HuH-7 (cell line): ENCODE measurements at regions not wholly inside any gene's neighbourhood (a gene's known extent, or its start where the extent isn't known, plus 50 kb on each side); places are given as distances from the start of the nearest gene placed in this dataset.
"Not testable (repeated sequence)": the region's sequence is repeated elsewhere in the genome, so short reads cannot be mapped to it uniquely, and the experiment has no call there.

Experiments
- DNase-seq: peaks from one replicate; pipeline ENCODE4 v3.0.0; 2011; ENCODE audit warnings: low spot score

DNA sequence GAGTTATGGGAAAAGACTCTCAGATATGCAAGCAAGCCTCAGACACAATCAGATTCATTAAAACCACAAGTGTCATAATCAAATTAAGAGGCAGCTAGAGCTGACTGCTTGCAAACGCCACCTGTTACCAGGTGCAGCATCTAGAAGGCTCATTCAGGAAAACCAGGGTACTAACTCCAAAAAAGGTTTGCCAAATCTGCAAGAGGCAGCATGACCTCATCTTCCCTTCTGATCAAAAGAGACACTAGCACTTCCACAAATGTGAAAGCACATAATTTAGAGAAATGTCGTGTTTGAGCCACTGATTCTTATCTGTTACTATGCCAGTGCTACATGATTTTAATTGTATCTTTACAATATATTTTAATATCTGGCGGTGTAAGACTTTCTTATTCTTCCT is 123.3 kb upstream of the NANOGP8 start:
- DNase-seq: no peak

GRCh38 chr15:35206060-35206675 is 121.1 kb upstream of the NANOGP8 start:
- DNase-seq: no peak

- DNase-seq: no peak
Measured at GRCh38 chr15:35198197-35198596, 113.1 kb upstream of the NANOGP8 start.

DNA sequence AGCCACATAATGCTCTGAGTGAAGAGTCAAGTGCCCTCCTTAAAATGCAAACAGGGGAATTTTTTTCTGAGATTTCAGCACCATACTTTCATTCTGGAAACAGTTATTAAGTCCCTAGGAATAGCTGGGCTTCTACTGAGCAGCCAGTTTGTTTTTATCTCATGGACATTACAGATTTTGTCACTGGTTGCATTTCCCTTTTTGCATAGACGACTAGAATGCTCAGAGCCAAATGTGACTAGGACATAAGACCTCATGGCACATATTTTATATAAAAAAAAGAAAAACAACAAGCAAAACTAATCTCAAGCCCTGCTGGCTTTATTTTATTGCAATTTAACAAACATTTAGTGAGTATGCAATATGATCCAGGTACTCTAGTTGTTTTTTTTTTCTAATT is 112.7 kb upstream of the NANOGP8 start:
- no peak for DNase-seq

DNA sequence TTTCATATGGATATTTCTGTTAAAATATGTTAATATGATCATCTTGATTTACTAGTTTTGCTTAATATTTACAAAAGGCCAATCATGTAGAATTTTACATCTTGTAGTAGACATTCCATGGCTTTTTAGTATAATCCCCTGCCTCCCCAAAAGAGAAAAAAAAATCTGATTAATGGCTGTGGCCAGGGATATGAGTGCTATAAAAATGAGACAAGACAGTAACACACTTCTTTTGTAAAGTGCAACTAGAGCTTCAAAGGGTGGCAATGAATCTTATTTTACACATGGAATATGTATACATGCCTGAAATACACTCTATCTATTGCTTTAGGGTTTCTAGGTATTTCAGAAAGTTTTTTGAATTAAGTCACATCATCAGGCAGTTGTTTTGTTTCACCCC is 112.2 kb upstream of the NANOGP8 start:
- DNase-seq: no peak

DNA sequence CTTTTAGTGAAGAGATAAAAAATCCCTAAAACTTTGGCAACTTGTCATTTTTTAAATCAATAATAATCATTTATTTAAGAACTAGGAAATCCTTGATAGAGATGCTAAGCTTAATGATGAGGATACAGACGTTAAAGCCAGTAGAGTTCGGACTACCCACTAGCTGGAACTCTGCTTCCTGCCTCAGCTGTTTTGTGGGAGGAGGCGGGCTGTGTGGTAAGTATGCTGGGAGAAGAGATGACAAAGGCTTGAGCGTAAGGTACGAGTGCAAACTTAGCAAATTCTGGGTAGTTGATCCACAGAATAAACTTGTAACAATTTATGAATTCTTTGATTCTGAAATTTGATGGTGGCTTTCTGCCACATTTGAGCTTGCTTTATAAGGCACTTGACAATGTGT is 111.2 kb upstream of the NANOGP8 start:
- DNase-seq: no peak

DNA sequence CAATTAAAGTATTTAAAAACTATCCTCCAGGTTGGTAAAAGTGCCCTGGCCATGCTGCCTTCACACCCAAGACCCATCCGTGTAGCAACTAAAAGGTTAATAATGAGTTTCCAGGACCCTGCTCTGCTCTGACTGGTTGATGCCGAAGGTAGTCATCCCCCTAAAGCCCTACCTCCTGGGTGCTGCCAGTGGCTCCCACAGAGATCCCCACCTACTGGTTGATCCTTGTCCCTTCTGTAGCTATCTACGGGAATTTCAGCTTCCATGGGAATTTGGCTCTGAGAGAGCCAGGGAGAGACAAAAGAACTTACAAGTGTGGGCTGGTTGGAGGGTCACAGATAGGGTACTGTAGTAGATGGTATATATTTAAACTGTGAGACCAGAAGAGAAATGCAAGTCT is 110.6 kb upstream of the NANOGP8 start:
- no peak for DNase-seq

DNA sequence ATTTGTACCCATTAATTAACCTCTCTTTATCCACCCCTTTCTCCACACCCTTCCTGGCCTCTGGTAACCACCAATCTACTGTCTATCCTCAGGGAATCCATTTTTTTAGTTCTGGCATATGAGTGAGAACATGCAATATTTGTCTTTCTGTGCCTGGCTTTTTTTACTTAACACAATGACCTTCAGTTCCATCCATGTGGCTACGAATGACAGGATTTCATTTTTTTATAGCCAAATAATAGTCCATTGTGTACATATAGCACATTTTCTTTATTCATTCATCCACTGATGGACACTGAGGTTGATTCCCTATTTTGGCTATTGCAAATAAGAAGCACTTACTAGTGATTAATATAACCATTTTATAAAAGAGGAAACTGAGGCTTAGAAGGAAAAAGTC is 109.9 kb upstream of the NANOGP8 start:
- no peak for DNase-seq

DNA sequence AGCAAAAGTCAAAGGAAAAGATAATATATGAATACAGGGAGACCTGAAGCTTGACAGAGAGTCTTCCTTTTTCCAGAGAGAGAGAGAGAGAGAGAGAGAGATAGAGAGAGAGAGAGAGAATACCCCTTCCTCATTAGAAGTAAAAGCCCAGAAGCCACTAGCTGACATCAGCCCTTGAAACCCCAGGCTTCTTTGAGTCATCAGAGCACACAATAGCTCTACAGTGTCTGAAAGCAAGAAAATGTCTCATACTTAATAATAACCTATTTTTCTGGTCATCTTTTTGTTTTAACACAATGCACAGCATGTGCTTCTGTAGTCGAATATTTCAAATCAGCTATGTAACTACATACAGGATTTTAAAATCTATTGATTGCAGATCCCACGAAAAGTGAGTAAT is 109.2 kb upstream of the NANOGP8 start:
- no peak for DNase-seq

- no peak for DNase-seq
Measured at GRCh38 chr15:35191783-35192182, 106.7 kb upstream of the NANOGP8 start.

DNA sequence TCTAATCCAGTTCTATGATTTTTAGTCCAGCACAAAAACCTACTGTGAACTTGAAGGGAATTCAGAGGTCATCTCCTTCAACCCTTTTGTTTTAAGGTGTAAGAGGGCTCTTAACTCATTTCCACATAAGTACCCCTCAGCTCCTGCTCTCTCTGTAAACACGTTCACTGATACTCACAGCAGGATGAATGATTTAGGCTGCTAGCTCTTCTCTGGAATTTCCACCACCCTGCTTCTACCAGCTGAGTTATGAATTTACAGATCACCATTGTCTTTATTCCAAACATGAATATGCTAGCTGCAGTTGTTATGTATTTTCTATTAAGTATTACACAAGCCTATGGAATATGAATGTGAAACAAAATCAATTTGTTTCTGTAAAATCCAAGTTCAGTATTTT is 101.3 kb upstream of the NANOGP8 start:
- no peak for DNase-seq

DNA sequence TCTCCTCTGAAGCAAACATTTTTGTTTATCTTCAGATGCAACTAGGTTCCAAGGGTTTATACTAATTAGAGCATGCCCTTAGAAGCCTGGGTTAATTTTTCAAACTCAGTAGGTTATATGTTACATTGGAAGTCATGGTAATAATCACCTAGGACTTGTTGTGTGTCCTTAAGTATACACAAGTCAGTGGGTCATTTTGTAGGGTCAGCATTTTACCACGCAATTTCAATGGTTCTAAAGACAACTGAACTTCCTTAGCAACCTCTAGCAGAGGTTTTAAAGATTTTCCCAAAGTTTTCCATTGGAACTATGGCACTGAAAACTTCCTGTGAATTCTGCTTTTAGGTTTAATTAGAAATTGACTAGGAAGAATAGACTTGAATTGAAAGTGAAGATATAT is 99.6 kb upstream of the NANOGP8 start:
- no peak for DNase-seq

DNA sequence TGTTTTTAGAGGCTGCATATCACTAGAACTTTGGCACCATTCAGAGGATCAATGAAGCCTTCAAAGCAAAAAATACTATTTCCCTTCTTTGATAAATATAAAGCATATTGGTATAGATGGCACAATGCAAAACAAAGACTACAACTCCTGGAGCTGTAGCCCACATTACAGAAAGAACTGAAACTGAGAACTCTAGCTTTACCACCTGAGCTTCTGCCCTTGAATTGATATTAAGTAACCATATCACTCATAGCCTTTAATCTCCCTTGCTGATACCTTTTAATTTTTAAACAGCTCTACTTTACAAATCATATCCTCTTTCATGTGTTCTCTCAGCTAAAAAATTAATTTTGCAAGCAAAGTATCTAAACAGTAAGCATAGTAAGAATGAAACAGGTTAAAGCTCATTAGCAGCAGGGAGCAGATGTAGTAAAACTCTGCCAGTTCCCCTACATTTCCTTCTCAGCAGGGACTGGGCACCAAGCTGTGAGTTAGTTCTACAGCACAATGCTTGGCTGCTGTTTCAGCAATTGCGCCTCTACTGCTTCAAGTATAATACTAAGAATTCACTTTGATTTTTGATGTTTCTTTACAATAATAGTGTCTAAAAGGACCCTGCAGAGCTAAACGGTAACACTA is 97.9 kb upstream of the NANOGP8 start:
- no peak for DNase-seq

DNA sequence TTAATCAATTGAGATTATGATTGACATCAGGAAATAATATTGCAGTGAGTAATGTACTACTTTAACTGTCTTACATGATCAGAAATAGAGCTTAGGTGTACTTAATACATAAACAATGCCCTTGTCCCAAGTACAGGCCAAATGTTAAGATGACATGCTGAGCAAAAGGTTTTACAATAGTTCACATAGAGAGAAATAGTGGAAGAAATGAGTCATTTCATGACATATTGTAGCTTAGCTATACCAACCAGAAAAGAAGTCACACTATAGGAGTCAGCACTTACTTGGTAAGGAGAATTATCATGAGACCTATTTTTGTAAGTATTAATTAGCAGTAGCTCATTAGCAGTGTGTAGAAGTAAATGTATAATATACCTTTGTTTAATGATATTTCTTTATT is 96.4 kb upstream of the NANOGP8 start:
- DNase-seq: no peak

DNA sequence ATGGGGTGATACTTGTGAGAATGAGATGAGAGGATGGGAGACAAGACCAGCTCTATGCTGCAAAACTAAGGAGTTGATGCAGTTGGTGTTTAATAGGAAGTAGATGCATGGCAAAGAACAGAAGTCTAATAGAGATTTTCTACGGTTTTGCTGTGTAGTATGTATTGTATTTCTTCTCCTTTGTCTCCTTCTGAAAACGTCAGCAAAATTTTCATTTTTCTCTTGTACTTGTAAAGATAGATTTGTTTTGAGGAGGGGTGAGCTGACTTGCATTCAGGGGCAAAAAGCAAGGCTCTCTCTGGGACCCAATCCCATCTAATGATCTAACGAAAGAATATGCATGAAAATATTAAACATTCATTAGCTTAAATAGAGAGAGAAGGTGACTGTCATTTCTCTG is 94.6 kb upstream of the NANOGP8 start:
- DNase-seq: no peak

DNA sequence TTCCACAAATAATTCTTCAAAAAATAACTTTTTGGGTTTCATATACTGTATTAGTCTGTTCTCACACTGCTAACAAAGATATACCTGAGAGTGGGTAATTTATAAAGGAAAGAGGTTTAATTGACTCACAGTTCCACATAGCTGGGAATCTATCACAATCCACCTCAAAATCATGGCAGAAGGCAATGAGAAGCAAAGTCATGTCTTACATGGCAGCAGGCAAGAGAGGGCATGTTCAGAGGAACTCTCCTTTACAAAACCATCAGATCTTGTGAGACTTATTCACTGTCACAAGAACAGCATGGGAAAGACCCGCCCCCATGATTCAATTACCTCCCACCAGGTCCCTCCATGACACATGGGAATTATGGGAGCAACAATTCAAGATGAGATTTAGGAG is 93.1 kb upstream of the NANOGP8 start:
- not testable (repeated sequence) for DNase-seq

DNA sequence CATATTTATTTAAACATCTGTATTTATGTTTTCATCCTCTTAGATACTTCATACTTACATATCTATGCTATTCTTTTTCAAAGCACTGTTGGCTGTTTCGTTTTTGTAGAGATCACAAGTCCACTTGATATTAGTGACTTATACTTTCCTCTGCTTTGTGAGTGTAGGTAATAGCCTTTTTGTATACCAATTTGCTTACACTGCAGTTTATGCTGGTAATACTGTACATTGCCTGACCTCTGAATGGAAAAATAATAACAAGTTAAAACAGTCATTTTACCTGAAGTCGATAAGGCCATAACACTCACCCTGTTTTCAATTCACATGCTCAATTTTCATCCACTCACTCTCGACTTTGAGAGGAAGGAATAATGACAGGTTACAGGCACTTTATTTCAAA is 89.9 kb upstream of the NANOGP8 start:
- DNase-seq: no peak

DNA sequence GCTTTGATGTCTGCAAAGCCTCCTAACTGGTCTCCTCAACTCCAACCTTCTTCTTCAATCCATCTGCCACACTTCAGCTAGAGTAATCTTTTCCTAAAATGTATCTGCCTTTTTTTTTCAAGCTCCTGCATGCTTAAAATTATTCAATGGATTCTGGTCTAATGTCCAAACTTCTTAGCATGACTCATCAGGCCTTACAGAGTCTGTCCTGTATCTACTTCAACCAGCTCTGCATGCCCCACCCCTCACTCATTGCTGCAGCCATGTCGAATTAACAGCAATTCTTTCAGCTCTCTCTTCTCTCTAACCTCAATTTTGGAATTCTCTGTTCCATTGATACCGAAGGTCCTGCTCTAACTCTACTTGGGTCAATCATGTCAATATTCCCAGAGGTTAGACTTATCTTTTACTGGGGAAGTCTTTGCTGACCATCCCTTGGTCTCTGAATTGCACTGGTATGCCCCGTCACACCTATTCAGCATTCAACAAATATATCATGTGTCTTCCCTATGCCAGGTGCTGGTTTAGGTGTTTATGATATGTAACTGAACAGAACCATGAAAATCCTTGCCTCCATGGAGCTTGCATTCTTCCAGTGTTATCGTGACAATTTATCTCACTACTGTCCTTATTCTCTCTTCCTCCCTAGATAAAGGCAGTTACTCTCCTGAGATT is 88.5 kb upstream of the NANOGP8 start:
- no peak for DNase-seq

DNA sequence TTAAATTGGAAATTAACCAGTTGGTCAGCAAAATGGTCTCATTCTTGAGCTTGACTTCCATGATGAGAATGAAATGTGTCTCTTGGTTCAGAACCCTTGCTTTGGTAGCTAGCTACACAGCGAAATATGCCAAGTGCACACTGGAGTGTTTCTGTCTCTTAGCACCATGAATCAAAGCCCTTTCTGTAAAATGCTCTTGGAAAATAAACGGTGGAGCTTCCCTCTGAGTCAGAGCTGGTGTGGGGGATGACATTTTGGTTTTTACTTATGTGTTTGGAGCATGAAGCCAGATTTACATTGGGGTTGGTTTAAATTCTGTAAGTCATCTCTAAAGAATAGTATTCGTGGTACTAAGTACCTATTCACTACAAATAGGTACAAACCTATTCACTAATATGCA is 85.1 kb upstream of the NANOGP8 start:
- DNase-seq: no peak

GRCh38 chr15:35168464-35168863 is 83.4 kb upstream of the NANOGP8 start:
- no peak for DNase-seq

DNA sequence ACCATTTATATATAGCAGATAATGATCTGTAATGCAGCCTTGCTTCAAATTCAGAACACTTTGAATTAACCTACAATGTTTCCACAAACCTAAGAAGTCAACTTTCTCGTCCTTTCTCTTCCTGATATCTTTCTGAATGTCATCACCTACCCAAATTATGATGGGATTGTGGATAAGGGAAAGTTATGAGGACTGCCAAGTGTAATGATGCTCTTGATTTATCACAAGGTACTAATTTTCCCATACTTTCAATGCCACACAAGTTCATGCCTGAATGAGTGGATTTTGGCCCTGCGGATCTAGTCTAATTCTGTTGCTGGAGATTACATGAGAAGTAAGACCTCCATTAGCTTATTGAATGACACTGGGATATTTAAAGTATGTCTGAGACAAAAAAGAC is 82.6 kb upstream of the NANOGP8 start:
- no peak for DNase-seq

DNA sequence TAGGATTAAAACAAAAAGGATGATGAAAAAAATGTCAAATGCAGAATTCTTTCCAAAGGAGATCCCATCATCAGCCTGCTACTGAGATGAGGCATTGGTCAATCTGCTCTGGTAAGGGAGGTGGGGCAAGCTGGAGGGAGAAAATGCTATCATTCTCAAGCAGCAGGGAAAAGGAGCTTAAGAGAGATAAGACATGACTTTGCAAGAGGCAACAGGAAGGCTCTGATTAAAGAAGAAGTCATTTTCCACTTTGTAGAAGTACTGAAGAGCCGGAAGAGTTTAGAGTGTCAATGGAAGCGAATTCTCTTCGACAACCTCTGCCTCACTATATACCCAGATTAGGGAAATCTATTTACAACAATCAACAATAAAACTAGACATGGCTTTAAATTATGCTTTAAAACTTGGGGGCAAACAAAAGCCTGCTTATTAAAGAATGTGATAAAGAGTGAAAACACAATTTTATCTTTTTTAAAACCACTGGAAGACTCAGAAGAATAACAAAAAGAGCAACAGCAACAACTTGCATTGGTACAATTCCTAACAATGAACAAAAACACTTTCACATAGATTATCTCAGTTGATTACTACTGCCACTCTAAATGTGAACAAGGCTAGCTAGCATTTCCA is 81.8 kb upstream of the NANOGP8 start:
- no peak for DNase-seq

- no peak for DNase-seq
Measured at GRCh38 chr15:35161694-35162093, 76.6 kb upstream of the NANOGP8 start.
